Ovary (tissue), 3 donors: ENCODE measurements at regions not wholly inside any gene's neighbourhood (a gene's known extent, or its start where the extent isn't known, plus 50 kb on each side); places are given as distances from the start of the nearest gene placed in this dataset.

Experiments used
- CTCF ChIP-seq, 3 donors: fragments of 450-650 bp in 2 of 3; fragments of 200-600 bp in 1 of 3; IDR thresholded peaks; one replicate each; pipeline versions ENCODE4 v1.5.1 to v1.8.0; 2016 to 2022; ENCODE audit warnings: antibody characterized with exemption in 3 of 3, mild to moderate bottlenecking in 1 of 3
- POLR2A ChIP-seq: fragments of 450-650 bp; IDR thresholded peaks from one replicate; pipeline ENCODE4 v1.6.1; 2017; ENCODE audit warnings: antibody characterized with exemption, mild to moderate bottlenecking, moderate library complexity
- donor health status: DM: no; HTN: no; CAD: no.

GRCh38 chr4:186859420-186859819, 135.8 kb upstream of the FAT1 start:
- no peak for TF ChIP-seq CTCF (IDR thresholded peaks at IDR 0.05)
- TF ChIP-seq POLR2A, result no peak
